K562 (cell line): ENCODE measurements at regions not wholly inside any gene's neighbourhood (a gene's known extent, or its start where the extent isn't known, plus 50 kb on each side); places are given as distances from the start of the nearest gene placed in this dataset.

Source experiments
- ATF7 ChIP-seq: fragments of 450-650 bp; IDR thresholded peaks from 2 replicates; pipeline ENCODE4 v1.7.1; 2014; ENCODE audit warnings: mild to moderate bottlenecking, moderate library complexity
- CC2D1A ChIP-seq: fragments of 450-650 bp; IDR thresholded peaks from 2 replicates; pipeline ENCODE4 v1.6.1; 2017; ENCODE audit warnings: mild to moderate bottlenecking
- EP300 ChIP-seq: IDR thresholded peaks from 2 replicates; pipeline ENCODE4 v1.6.1; 2012; ENCODE audit warnings: low read length, improper control_type of control experiment
- EZH2 ChIP-seq: IDR thresholded peaks from 2 replicates; pipeline ENCODE4 v1.6.1; 2012; ENCODE audit warnings: low read depth, mild to moderate bottlenecking, inconsistent platforms, low read length, borderline replicate concordance
- HNRNPL ChIP-seq: fragments of 200-400 bp; formaldehyde crosslinking; IDR thresholded peaks from 2 replicates; pipeline ENCODE4 v1.6.1; 2017; ENCODE audit warnings: low read depth, mild to moderate bottlenecking, low read length
- JUND ChIP-seq, 2 experiments: IDR thresholded peaks; 2 replicates in 1 of 2; 3 replicates in 1 of 2; pipeline ENCODE4 v1.6.1; 2011; ENCODE audit warnings: borderline replicate concordance in 2 of 2, low read depth in 2 of 2, low read length in 2 of 2, improper control_type of control experiment in 1 of 2, missing biosample characterization in 1 of 2, missing genetic modification characterization in 1 of 2, missing genetic modification reagents in 1 of 2
- RAD51 ChIP-seq: fragments of 450-650 bp; IDR thresholded peaks from 2 replicates; pipeline ENCODE4 v1.7.1; 2016; ENCODE audit warnings: low read depth, mild to moderate bottlenecking, borderline replicate concordance
- SPI1 ChIP-seq: IDR thresholded peaks from 2 replicates; pipeline ENCODE4 v1.6.1; 2011; ENCODE audit warnings: low read depth, low read length, control low read depth, borderline replicate concordance
- ZFX ChIP-seq: sonication (generic); formaldehyde crosslinking; IDR thresholded peaks from 2 replicates; pipeline ENCODE4 v1.8.0; 2022; ENCODE audit warnings: mild to moderate bottlenecking, missing genetic modification reagents, moderate library complexity
- ZNF263 ChIP-seq: sonication (generic); formaldehyde crosslinking; IDR thresholded peaks from 2 replicates; pipeline ENCODE4 v1.8.0; 2022; ENCODE audit warnings: mild to moderate bottlenecking, missing genetic modification reagents, borderline replicate concordance
- TF ChIP-seq, protein P1 (sequence below): IDR thresholded peaks from 2 replicates; pipeline ENCODE4 v1.6.1; 2011; ENCODE audit warnings: borderline replicate concordance, low read depth, mild to moderate bottlenecking, moderate library complexity, low read length; ENCODE audit not compliant: insufficient read depth, poor library complexity, severe bottlenecking
- TF ChIP-seq, protein P2 (sequence below): fragments of 250-450 bp; sonication (Bioruptor Pico); IDR thresholded peaks from 2 replicates; pipeline ENCODE4 v1.5.0; 2020; ENCODE audit warnings: mild to moderate bottlenecking, borderline replicate concordance
- TF ChIP-seq, protein P3 (sequence below): fragments of 250-450 bp; sonication (Bioruptor Pico); IDR thresholded peaks from 2 replicates; pipeline ENCODE4 v1.8.0; 2022; ENCODE audit warnings: moderate library complexity, mild to moderate bottlenecking, inconsistent platforms
- TF ChIP-seq, protein P4 (sequence below): sonication (generic); formaldehyde crosslinking; IDR thresholded peaks from 2 replicates; pipeline ENCODE4 v1.8.1; 2023; ENCODE audit warnings: mild to moderate bottlenecking, missing genetic modification reagents, moderate library complexity

DNA sequence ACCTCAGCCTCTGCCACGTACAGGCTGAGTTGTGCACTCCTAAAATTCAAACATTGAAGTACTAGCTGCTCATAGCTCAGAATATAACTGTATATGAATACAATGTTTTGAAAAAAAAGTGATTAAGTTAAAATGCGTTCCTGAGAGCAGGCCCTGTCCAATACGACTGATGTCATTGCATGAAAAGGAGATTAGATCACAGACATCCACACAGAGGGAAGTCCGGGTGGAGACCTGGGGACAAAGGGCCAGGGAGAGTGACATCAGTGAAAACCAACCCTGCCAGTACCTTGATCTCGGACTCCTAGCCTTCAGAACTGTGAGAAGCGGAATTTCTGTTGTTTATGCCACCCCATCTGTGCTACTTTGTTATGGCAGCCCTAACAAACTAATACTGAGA is 311.4 kb upstream of the NR2F2 start (continued):
- TF ChIP-seq, protein P1, sequence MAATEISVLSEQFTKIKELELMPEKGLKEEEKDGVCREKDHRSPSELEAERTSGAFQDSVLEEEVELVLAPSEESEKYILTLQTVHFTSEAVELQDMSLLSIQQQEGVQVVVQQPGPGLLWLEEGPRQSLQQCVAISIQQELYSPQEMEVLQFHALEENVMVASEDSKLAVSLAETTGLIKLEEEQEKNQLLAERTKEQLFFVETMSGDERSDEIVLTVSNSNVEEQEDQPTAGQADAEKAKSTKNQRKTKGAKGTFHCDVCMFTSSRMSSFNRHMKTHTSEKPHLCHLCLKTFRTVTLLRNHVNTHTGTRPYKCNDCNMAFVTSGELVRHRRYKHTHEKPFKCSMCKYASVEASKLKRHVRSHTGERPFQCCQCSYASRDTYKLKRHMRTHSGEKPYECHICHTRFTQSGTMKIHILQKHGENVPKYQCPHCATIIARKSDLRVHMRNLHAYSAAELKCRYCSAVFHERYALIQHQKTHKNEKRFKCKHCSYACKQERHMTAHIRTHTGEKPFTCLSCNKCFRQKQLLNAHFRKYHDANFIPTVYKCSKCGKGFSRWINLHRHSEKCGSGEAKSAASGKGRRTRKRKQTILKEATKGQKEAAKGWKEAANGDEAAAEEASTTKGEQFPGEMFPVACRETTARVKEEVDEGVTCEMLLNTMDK: no peak
- TF ChIP-seq CC2D1A: 0 out of 2 replicates have a peak, but pooled peaks have one; percentile 11
- TF ChIP-seq RAD51: no peak
- TF ChIP-seq, protein P2, sequence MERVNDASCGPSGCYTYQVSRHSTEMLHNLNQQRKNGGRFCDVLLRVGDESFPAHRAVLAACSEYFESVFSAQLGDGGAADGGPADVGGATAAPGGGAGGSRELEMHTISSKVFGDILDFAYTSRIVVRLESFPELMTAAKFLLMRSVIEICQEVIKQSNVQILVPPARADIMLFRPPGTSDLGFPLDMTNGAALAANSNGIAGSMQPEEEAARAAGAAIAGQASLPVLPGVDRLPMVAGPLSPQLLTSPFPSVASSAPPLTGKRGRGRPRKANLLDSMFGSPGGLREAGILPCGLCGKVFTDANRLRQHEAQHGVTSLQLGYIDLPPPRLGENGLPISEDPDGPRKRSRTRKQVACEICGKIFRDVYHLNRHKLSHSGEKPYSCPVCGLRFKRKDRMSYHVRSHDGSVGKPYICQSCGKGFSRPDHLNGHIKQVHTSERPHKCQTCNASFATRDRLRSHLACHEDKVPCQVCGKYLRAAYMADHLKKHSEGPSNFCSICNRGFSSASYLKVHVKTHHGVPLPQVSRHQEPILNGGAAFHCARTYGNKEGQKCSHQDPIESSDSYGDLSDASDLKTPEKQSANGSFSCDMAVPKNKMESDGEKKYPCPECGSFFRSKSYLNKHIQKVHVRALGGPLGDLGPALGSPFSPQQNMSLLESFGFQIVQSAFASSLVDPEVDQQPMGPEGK (CRISPR knock-in tag): no peak
- TF ChIP-seq SPI1: 0 out of 2 replicates have a peak, but pooled peaks have one; percentile 13
- no peak for TF ChIP-seq EZH2
- TF ChIP-seq HNRNPL: no peak
- no peak for TF ChIP-seq EP300
- no peak for TF ChIP-seq ZFX (CRISPR knock-in tag)
- TF ChIP-seq, protein P3, sequence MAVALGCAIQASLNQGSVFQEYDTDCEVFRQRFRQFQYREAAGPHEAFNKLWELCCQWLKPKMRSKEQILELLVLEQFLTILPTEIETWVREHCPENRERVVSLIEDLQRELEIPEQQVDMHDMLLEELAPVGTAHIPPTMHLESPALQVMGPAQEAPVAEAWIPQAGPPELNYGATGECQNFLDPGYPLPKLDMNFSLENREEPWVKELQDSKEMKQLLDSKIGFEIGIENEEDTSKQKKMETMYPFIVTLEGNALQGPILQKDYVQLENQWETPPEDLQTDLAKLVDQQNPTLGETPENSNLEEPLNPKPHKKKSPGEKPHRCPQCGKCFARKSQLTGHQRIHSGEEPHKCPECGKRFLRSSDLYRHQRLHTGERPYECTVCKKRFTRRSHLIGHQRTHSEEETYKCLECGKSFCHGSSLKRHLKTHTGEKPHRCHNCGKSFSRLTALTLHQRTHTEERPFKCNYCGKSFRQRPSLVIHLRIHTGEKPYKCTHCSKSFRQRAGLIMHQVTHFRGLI (CRISPR knock-in tag): no peak
- no peak for TF ChIP-seq JUND (IDR thresholded peaks at IDR 0.05; ENCODE audit: borderline replicate concordance, low read depth, low read length)
- TF ChIP-seq JUND (tag; IDR thresholded peaks at IDR 0.05; ENCODE audit: borderline replicate concordance, low read depth, low read length): 0 out of 3 replicates have a peak, but pooled peaks have one; percentile 13
- TF ChIP-seq, protein P4, sequence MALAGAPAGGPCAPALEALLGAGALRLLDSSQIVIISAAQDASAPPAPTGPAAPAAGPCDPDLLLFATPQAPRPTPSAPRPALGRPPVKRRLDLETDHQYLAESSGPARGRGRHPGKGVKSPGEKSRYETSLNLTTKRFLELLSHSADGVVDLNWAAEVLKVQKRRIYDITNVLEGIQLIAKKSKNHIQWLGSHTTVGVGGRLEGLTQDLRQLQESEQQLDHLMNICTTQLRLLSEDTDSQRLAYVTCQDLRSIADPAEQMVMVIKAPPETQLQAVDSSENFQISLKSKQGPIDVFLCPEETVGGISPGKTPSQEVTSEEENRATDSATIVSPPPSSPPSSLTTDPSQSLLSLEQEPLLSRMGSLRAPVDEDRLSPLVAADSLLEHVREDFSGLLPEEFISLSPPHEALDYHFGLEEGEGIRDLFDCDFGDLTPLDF (CRISPR knock-in tag): no peak
- TF ChIP-seq ZNF263: no peak
- TF ChIP-seq ATF7: peak; percentile 80
